Pancreas (tissue), 10 donors: ENCODE measurements at regions not wholly inside any gene's neighbourhood (a gene's known extent, or its start where the extent isn't known, plus 50 kb on each side); places are given as distances from the start of the nearest gene placed in this dataset.

Experiments used
- ATAC-seq, 4 donors: fragments of 200-7000 bp; cut with Tn5 transposase; one replicate each; pipeline versions ENCODE4 v1.8.0 to v1.9.1; 2020; ENCODE audit warnings: mild to moderate bottlenecking in 4 of 4, moderate library complexity in 4 of 4
- DNase-seq, 6 donors: peaks; one replicate each; pipeline ENCODE4 v3.0.0-alpha.2; 2020
- FAIRE-seq: peaks from 2 replicates; lab custom pipeline; 2012; peaks lifted over from hg19 to GRCh38; lab: Jason Lieb, UNC
- H3K27ac ChIP-seq, 4 donors: fragments of 200-600 bp; sonication (generic); 1 replicate in 3 of 4; 2 replicates in 1 of 4; pipeline versions ENCODE4 v1.5.0 to v1.8.0; 2020
- H3K27me3 ChIP-seq, 4 donors: fragments of 200-600 bp; one replicate each; pipeline ENCODE4 v1.8.0; 2021
- H3K36me3 ChIP-seq, 3 donors: fragments of 200-600 bp; sonication (generic) in 1 of 3; one replicate each; pipeline versions ENCODE4 v1.5.0 to v1.8.0; 2020 to 2021
- H3K4me1 ChIP-seq, 3 donors: fragments of 200-600 bp; one replicate each; pipeline ENCODE4 v1.8.0; 2021
- H3K4me3 ChIP-seq, 4 donors: fragments of 200-600 bp; sonication (generic) in 2 of 4; one replicate each; pipeline versions ENCODE4 v1.5.0 to v1.8.0; 2020 to 2021
- H3K9me3 ChIP-seq, 4 donors: fragments of 200-600 bp; one replicate each; pipeline ENCODE4 v1.8.0; 2021
- WGBS, 2 donors: extraction: QIAGEN DNeasy Blood & Tissue Kit; methylation state at CpG; one replicate each; pipeline ENCODE4 v1.1.7; 2013; 5-methylcytosine and 5-hydroxymethylcytosine counted together
- intact Hi-C, 3 donors: fragments of 100-400 bp; cut with DNase I; formaldehyde crosslinking; loops; one replicate each; pipeline versions ENCODE4 v1.11.1 to v1.14.2; 2022
- TF ChIP-seq, protein P1 (sequence below), 4 donors: fragments of 200-600 bp; sonication (generic) in 3 of 4; IDR thresholded peaks; one replicate each; pipeline versions ENCODE4 v1.5.0 to v1.8.0; 2021; ENCODE audit warnings: antibody characterized with exemption in 4 of 4
- donor health status: healthy with polysubstance abuse.
- donor health status: DM: no; HTN: no; CAD: no; lungs with moderate emphysema.
- donor health status: DM: no; HTN: no; CAD: no.
- donor health status: control.
- donor health status: control.
- donor health status: Bipolar disorder and iron deficiency.
- donor health status: DM: yes; HTN: yes; CAD: no.
- donor health status: DM: no; HTN: no; CAD: no.
- donor health status: DM: no; HTN: no; CAD: no.
- donor health status: DM: yes; HTN: yes; CAD: no.

GRCh38 chr18:71426441-71426840, 1117.7 kb downstream of the CBLN2 start:
- TF ChIP-seq, protein P1, sequence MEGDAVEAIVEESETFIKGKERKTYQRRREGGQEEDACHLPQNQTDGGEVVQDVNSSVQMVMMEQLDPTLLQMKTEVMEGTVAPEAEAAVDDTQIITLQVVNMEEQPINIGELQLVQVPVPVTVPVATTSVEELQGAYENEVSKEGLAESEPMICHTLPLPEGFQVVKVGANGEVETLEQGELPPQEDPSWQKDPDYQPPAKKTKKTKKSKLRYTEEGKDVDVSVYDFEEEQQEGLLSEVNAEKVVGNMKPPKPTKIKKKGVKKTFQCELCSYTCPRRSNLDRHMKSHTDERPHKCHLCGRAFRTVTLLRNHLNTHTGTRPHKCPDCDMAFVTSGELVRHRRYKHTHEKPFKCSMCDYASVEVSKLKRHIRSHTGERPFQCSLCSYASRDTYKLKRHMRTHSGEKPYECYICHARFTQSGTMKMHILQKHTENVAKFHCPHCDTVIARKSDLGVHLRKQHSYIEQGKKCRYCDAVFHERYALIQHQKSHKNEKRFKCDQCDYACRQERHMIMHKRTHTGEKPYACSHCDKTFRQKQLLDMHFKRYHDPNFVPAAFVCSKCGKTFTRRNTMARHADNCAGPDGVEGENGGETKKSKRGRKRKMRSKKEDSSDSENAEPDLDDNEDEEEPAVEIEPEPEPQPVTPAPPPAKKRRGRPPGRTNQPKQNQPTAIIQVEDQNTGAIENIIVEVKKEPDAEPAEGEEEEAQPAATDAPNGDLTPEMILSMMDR (IDR thresholded peaks at IDR 0.05): no peak
- intact Hi-C loops: no loop called here
- no peak for DNase-seq
- no peak overlapping the region for H3K27ac ChIP-seq
- H3K36me3 ChIP-seq: no peaks in the 10 kb centered on the region
- H3K9me3 ChIP-seq: no peaks in the 10 kb centered on the region
- H3K4me3 ChIP-seq: no peak overlapping the region
- no peak for FAIRE-seq
- H3K27me3 ChIP-seq: no peaks in the 10 kb centered on the region
- H3K4me1 ChIP-seq: no peaks in the 10 kb centered on the region
- no peak for ATAC-seq

- Histone ChIP-seq H3K9me3 (no peaks in the 10 kb centered on the region), H3K27me3 (no peaks in the 10 kb centered on the region), H3K27ac (no peak overlapping the region), H3K4me1 (no peaks in the 10 kb centered on the region), H3K36me3 (no peaks in the 10 kb centered on the region), H3K4me3 (no peak overlapping the region)
- no peak for FAIRE-seq
- intact Hi-C loops: no loop called here
- no peak for ATAC-seq
- no peak for DNase-seq
- TF ChIP-seq, protein P1 (IDR thresholded peaks at IDR 0.05): no peak
- WGBS, 2 donors: 72 to 81% methylated on average over 8 of the region's 8 CpGs
Measured at GRCh38 chr18:71405169-71405809, 1116.4 kb downstream of the SOCS6 start.

- FAIRE-seq (no peak), DNase-seq (no peak), ATAC-seq (no peak)
- TF ChIP-seq, protein P1 (IDR thresholded peaks at IDR 0.05): no peak
- Histone ChIP-seq H3K4me1 (no peaks in the 10 kb centered on the region), H3K9me3 (no peaks in the 10 kb centered on the region), H3K36me3 (no peaks in the 10 kb centered on the region), H3K27me3 (no peaks in the 10 kb centered on the region), H3K4me3 (no peak overlapping the region), H3K27ac (no peak overlapping the region)
- intact Hi-C loops: no loop called here
- WGBS, 2 donors: 44 to 56% methylated on average over 2 of the region's 2 CpGs
Measured at GRCh38 chr18:71403501-71403900, 1114.7 kb downstream of the SOCS6 start.

GRCh38 chr18:71398531-71398930, 1109.7 kb downstream of the SOCS6 start:
- intact Hi-C loops: no loop called here
- WGBS, 2 donors: 13 to 17% methylated on average over 4 of the region's 4 CpGs
- Histone ChIP-seq H3K4me1 (no peaks in the 10 kb centered on the region), H3K27me3 (no peaks in the 10 kb centered on the region), H3K36me3 (no peaks in the 10 kb centered on the region), H3K9me3 (no peaks in the 10 kb centered on the region), H3K27ac (no peak overlapping the region), H3K4me3 (no peak overlapping the region)
- FAIRE-seq (no peak), ATAC-seq (peak in 1 of 4 donors; percentile 50), DNase-seq (no peak)
- TF ChIP-seq, protein P1 (IDR thresholded peaks at IDR 0.05): no peak

GRCh38 chr18:71388148-71388547, 1099.3 kb downstream of the SOCS6 start:
- TF ChIP-seq, protein P1 (IDR thresholded peaks at IDR 0.05): no peak
- intact Hi-C loops: no loop called here
- Histone ChIP-seq H3K36me3 (no peaks in the 10 kb centered on the region), H3K27ac (no peak overlapping the region), H3K27me3 (peaks cover 0 to 4% (median 0%) of the 10 kb centered on the region in 4 donors), H3K4me3 (no peak overlapping the region), H3K9me3 (no peaks in the 10 kb centered on the region), H3K4me1 (no peaks in the 10 kb centered on the region)
- WGBS, 2 donors: 65 to 77% methylated on average over 3 of the region's 3 CpGs
- DNase-seq: no peak
- FAIRE-seq: no peak
- ATAC-seq: no peak
